HTR-8/SVneo (cell line): ENCODE measurements at regions not wholly inside any gene's neighbourhood (a gene's known extent, or its start where the extent isn't known, plus 50 kb on each side); places are given as distances from the start of the nearest gene placed in this dataset.

Source experiments
- DNase-seq: peaks from one replicate; pipeline ENCODE4 v3.0.0; 2011; ENCODE audit warnings: low spot score, mixed read lengths; ENCODE audit not compliant: insufficient read length
- FAIRE-seq: peaks from 2 replicates; lab custom pipeline; 2011; peaks lifted over from hg19 to GRCh38; lab: Jason Lieb, UNC

GRCh38 chr10:36351159-36351558, 709.1 kb upstream of the FZD8 start:
- DNase-seq (no peak), FAIRE-seq (no peak)

GRCh38 chr10:36349445-36350078, 707.5 kb upstream of the FZD8 start:
- DNase-seq, result peak; percentile 86
- FAIRE-seq, result peak; percentile 91

DNA sequence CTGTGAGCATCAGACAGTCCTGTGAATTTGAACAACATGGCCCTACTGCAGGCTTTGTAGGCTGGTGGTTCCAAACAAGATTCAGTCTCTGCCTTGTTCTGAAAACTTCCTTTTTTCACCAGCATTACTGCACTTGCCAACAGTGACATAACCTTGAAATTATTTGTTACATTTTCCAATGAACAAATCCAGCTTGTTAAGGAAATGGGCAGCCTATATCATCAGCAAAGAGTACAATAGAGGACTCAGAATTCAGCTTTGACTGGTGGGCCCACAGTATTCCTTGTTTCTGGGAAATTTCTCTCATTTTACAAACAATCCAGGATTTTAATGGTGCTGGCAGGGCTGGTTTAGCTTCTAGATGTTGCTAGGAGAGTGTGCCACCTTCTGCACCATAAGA, 703.7 kb upstream of the FZD8 start:
- DNase-seq (no peak), FAIRE-seq (peak; percentile 72)

- FAIRE-seq, result no peak
- no peak for DNase-seq
Observed at GRCh38 chr10:36345175-36345533, 703.1 kb upstream of the FZD8 start.

GRCh38 chr10:36344240-36345174, 702.4 kb upstream of the FZD8 start:
- no peak for FAIRE-seq
- DNase-seq, result no peak

GRCh38 chr10:36342781-36343180, 700.7 kb upstream of the FZD8 start:
- DNase-seq (no peak), FAIRE-seq (no peak)

DNA sequence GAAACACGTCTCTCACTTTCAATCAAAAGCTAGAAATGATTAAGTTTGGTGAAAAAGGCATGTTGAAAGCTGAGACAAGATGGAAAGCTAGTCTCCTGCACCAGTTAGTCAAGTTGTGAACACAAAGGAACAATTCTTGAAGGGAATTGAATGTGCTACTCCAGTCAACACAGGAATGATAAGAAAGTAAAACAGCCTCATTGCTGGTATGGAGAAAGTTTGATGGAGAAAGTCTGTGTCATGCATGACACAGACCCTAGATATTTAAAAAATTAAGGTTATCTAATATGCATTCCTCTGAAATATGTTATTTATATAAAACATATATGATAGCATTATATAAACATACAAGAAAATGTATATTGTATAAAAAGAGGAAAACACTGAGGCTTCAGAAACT, 699.4 kb upstream of the FZD8 start:
- no peak for DNase-seq
- no peak for FAIRE-seq

- no peak for DNase-seq
Observed at GRCh38 chr10:36336315-36336714, 694.2 kb upstream of the FZD8 start.

GRCh38 chr10:36333446-36333845, 691.4 kb upstream of the FZD8 start:
- no peak for FAIRE-seq

More at GRCh38 chr10:36336315-36336714, 694.2 kb upstream of the FZD8 start:
- FAIRE-seq, result no peak

DNA sequence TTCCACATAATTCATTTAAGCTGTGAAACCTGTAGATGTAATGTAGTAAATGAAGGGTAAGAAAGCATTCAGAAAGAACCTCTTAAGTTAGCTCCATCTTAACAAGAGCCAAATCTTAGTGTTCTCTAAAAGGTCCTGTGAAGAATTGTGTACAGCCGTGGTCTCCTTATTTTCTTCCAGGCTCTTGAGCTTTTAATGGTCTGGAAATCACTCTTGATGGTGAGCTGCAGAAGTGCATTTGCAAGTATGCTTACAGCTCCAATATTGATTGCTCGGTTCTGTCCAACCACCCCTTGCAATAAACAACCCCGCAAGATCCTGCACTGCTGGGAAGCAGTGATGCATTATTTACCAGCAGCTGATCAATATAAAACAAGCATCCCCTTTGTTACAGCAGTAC, 690.8 kb upstream of the FZD8 start:
- DNase-seq (no peak), FAIRE-seq (no peak)

More at GRCh38 chr10:36333446-36333845, 691.4 kb upstream of the FZD8 start:
- no peak for DNase-seq

DNA sequence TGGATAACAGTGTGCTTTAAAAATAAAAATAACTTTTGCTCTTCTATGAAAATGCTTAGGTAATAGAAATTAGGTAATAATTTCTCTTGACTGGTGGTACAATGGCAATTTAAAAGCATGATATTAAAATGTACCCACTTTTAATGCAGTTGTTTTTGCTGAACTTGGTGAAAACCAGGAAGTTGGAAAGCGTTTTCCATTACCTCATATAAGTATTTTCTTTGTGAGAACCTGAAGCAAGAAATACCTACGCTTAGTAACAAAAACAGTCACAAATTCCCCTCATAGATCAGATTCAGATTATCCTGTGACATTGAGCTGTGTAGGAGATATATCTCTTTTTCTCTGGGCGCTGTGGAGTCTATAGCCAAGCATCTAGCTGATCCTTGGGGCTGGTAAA, 689.0 kb upstream of the FZD8 start:
- no peak for FAIRE-seq
- no peak for DNase-seq

DNA sequence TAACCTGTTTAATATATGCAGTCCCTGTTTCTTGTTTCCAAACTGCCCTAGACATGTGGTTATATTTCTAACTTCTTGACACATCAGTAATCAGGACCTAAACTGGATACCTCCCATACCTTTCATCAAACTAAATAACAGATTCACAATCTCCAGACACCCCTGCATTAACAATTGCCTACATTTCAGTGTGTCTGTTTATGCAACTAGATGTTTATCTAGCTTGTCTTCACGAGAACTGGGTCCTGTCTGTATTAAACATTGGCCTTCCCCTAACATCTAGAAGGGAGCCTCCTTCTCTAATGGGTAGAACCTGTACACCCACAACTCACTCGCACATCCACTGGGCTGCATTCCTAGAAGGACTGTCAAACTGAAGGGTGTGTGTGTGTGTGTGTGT, 683.7 kb upstream of the FZD8 start:
- FAIRE-seq (no peak), DNase-seq (no peak)

- FAIRE-seq (no peak), DNase-seq (no peak)
Observed at GRCh38 chr10:36324831-36325230, 682.7 kb upstream of the FZD8 start.

DNA sequence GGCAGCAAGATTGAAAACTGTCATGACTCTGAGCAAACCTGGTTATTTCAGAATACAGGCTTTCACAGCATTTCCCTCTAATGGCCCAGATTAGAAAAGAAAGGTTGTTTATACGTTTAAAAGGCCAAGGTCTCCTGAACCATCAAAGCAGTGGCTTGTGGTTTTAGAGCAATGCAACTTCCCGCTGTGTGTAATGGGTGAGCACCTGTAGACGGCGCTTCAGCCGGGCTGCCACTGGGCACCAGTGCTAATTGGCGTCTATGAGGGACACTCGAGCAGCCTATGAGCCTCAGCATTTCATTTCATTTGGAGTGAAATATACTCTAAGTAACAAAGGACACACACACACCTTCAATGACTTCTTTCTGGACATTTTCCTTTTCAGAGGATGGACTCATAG, 671.0 kb upstream of the FZD8 start:
- DNase-seq (no peak), FAIRE-seq (no peak)

DNA sequence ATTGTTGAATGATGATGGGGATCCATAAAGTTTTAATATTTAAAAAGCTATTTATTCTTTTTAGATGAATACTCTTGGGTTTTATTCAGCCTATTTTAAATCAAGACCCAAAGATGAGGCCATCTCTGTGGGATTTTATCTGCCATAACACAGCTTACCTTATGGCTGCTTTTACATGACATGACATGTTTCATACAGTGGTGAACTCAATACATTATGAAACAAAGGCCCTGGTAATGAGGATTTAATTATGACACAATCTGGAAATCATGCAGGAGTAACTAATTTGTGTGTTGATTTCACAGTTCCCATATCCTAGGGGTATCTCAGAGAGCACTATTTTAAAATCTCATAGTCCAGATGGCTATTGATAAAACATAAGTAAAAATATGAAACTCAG, 661.8 kb upstream of the FZD8 start:
- no peak for DNase-seq
- no peak for FAIRE-seq

DNA sequence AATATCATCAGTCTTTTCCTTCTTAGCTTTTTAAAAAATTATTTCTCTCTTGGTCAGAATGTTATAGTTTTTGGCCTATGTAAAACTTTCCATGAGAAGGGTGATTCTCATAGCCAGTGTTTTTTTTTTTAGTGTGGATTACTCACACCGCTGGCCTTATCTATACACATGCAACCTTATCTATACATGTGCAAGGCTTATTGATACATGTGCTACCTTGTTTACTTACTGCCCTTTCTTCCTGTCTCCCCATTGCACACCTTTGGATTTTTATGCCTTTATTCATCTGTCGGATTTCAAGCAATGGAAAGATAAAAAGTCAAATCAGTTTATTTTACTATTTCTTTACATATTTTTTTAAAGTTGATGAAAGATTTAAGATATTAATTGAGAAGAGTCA, 660.0 kb upstream of the FZD8 start:
- DNase-seq (no peak), FAIRE-seq (no peak)

DNA sequence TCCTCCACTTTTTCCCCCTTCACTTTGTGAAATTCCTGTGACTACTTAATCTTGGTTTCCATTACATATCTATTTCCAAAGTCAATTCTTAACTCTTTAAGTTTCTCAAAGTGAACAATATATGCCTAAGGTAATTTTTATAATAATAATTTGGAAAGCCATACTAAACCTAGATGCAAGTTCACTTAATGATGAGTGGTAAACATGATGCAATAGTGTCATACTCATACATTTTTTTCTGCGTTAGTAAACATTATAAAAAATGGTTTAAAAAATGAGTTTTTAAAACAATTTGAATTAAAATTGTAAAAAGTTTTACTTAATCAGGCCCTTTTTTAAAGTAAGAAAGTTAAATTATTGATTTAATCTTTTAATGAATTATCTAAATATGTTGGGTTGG, 659.4 kb upstream of the FZD8 start:
- FAIRE-seq, result no peak
- DNase-seq, result no peak

GRCh38 chr10:36301139-36301538, 659.0 kb upstream of the FZD8 start:
- DNase-seq (no peak), FAIRE-seq (no peak)

- DNase-seq (no peak), FAIRE-seq (no peak)
Observed at GRCh38 chr10:36283827-36284226, 641.7 kb upstream of the FZD8 start.

DNA sequence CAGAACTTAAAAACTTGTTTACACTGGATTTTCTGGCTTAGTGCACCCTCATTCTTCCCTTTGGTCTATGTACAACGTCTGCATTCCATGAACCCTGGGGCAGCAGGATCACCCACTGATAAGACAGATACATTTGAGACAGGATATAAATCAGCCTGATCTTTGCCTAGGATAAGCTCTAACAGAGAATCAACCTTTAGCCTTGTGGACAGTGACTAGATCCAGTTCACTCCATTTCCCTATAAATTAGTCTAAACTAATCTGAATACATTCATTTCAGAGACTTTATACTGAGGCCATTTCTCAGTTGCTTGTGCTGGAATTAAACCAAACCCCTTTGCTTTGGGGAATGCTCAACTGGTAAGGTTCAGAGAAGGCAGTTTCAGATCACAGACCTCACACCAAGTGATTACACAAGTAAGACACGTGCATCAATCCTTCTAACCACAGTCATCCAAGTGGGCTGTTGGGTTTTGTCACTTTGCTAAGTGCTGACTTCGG, 639.8 kb upstream of the FZD8 start:
- FAIRE-seq (no peak), DNase-seq (no peak)

DNA sequence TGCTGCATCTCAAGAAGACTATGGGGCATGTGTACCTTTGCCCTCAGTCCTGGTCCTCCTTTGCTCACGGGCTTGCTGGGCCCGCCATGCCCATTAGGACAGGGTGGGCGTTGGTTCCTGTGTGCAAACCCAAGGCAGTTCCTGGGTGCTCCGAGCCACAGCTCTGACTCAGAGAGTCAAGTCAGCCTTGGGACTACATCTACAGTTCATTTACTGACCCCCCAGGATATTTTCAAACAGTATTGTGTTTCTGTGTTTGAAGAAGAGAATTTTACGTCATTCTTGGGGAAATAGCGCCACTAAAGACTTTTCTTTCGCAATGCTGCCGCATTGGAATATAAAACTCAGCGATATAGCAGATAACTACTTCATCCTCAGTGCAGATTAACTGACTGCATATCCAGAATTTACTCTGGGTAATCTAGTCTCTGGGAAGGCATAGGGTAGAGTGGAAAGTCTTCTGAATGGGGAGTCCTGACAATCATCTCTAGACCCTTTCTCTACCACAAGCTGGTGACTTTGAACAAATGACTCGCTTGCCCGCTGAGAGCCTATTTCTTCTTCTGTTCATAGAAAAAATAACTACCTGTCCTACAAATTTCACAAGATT, 638.9 kb upstream of the FZD8 start:
- DNase-seq (no peak), FAIRE-seq (no peak)
